UCSD-AML1 (cell line): ENCODE measurements at regions not wholly inside any gene's neighbourhood (a gene's known extent, or its start where the extent isn't known, plus 50 kb on each side); places are given as distances from the start of the nearest gene placed in this dataset.

Experiments used
- DNase-seq: peaks from one replicate; lab custom pipeline; 2025; ENCODE audit not compliant: unreplicated experiment; lab: John Stamatoyannopoulos, UW

GRCh38 chr1:173420330-173420806, 56.8 kb upstream of the PRDX6 start:
- peak; percentile 46 for DNase-seq

DNA sequence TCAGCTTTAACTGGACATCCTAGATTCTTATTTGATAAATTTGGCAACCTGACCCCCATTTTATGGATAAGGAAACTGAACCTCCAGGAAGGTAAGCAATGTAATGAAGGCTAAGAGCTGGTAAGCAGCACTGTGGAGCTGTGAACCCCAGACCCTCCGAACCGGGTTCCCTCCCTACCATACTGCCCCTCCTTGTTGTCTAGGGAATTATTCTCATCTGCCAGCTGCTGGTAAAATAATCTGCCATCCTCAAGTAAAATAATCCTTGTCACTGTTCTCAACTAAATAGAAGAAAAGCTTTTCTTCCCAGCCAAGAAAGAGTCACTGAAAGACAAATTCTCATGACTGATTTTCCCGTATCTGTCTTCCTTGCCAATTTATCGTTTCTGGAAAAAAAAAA, 55.8 kb upstream of the PRDX6 start:
- DNase-seq: no peak

GRCh38 chr1:173421789-173422188, 55.3 kb upstream of the PRDX6 start:
- no peak for DNase-seq

GRCh38 chr1:173422456-173422976, 54.6 kb upstream of the PRDX6 start:
- DNase-seq: peak; percentile 14

- no peak for DNase-seq
These were observed 53.8 kb upstream of the PRDX6 start for GRCh38 chr1:173423291-173423690.

DNA sequence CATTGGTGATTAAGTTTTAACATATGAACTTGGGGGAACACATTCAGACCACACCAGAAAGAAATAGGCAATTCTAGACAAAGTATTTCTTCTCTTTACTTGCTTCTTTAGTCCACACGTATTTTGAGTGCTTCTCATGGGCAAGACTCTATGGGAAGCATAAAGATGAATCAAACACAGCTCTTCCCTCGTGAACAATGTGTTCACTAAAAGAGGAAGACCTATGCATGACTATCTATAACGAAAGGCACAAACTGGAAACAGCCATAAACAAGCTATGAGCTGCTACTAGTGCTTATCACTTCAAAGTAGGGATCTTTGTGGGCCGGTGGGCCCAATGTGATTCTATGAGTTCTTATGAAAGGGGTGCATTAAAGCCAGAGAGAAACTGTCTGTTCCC, 53.0 kb upstream of the PRDX6 start:
- no peak for DNase-seq

DNA sequence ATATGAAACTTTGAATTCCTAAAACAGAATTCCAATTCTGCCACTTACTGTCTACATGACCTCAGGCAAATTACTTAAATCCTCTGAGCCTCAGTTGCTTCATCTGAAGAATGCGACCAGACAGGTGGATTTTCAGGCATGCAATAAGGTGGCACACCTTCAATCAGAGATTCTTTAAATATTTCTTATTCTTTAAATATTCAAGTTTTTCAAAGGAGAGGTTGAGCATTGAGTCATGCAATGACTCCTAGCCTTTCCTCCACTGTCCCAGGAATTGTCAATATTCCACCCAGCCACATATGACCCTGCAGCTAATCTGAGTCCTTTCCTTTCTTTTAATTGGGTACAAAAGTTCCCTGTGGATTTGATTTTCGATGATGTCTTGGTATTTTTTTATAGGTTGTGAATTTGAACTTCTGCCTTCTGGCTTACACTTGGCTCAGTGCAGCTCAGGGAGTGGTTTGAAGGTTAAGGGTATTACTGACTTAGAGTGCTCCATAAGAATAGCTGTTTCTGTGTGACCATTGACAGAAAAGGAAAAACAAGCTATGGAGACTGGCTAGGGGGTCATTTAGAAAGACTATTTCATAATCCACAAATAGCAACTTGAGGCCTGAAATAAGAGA, 52.2 kb upstream of the PRDX6 start:
- no peak for DNase-seq

- no peak for DNase-seq
These were observed 51.1 kb upstream of the PRDX6 start for GRCh38 chr1:173426057-173426456.

DNA sequence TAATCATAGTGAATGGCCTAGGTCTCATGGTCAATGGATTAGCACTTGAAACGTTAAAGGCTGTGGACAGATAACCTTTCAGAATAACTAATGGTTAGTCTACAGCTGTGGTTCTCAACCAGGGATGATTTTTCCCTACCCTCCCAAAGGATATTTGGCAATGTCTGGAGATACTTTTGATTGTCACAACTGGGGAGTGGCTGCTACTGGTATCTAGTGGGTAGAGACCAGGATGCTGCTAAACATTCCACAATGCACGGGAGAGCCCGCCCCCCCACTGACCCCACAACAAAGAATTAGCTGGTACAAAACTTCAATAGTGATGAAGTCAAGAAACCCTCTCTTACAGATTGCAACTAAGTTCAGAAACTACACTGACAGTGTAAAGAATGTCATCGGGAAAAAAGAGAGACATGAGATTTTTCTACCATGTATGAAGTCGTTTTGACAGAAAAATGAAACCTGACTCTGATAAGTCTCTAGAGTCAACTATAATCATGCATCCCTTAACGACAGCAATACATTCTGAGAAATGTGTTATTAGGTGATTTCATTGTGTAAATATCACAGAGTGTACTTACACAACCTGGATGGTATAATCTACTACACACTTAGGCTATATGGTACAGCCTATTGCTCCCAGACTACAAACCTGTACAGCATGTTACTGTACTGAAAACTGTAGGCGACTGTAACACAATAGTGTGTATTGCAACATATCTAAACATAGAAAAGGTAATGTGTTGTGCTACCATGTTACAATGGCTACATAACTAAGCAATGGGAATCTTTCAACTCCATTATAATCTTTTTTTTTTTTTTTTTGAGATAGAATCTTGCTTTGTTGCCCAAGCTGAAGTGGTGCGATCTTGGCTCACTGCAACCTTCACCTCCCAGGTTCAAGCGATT, 49.7 kb upstream of the PRDX6 start:
- no peak for DNase-seq
